MCF 10A (cell line): ENCODE measurements at regions not wholly inside any gene's neighbourhood (a gene's known extent, or its start where the extent isn't known, plus 50 kb on each side); places are given as distances from the start of the nearest gene placed in this dataset.

Source experiments
- BruUV-seq: library from RNA; stranded (reverse); fragments of 400-500 nt; replicated peaks from 2 replicates; lab custom pipeline; 2021; lab: Mats Ljungman, UMichigan
- CTCF ChIA-PET: fragments of 300-600 bp; sonication (Branson Sonifier 250); formaldehyde crosslinking; extraction: SDS; loops from one replicate; lab custom pipeline; 2021; ENCODE audit warnings: antibody characterized with exemption, inconsistent platforms; lab: Yijun Ruan, JAX
- POLR2A ChIA-PET: fragments of 300-600, 350-650 bp; sonication (Branson Sonifier 250); formaldehyde crosslinking; extraction: SDS; loops from one replicate; lab custom pipeline; 2020; ENCODE audit warnings: antibody characterized with exemption, inconsistent platforms; lab: Yijun Ruan, JAX
- DNase-seq: peaks from one replicate; pipeline ENCODE4 v3.0.0-alpha.2; 2018; ENCODE audit not compliant: unreplicated experiment
- H3K27ac Mint-ChIP-seq: one replicate; pipeline ENCODE4 v1.8.0; 2022; ENCODE audit warnings: mild to moderate bottlenecking, low read depth, mixed read lengths; ENCODE audit not compliant: unreplicated experiment
- H3K27me3 Mint-ChIP-seq: one replicate; pipeline ENCODE4 v1.8.0; 2022; ENCODE audit warnings: mixed read lengths; ENCODE audit not compliant: insufficient read depth, unreplicated experiment
- H3K36me3 Mint-ChIP-seq: one replicate; pipeline ENCODE4 v1.8.0; 2022; ENCODE audit warnings: mild to moderate bottlenecking, moderate library complexity, mixed read lengths; ENCODE audit not compliant: insufficient read depth, unreplicated experiment
- H3K4me1 Mint-ChIP-seq: one replicate; pipeline ENCODE4 v1.8.0; 2022; ENCODE audit warnings: mixed read lengths; ENCODE audit not compliant: insufficient read depth, unreplicated experiment
- H3K4me3 Mint-ChIP-seq: one replicate; pipeline ENCODE4 v1.8.0; 2022; ENCODE audit warnings: mild to moderate bottlenecking, moderate library complexity, mixed read lengths; ENCODE audit not compliant: unreplicated experiment
- H3K9me3 Mint-ChIP-seq: one replicate; pipeline ENCODE4 v1.8.0; 2022; ENCODE audit warnings: mixed read lengths; ENCODE audit not compliant: unreplicated experiment
- CTCF ChIP-seq: fragments of 200-600 bp; IDR thresholded peaks from one replicate; pipeline ENCODE4 v1.8.0; 2022; ENCODE audit warnings: antibody characterized with exemption, mild to moderate bottlenecking; ENCODE audit not compliant: unreplicated experiment
- intact Hi-C: fragments of 100-400 bp; cut with micrococcal nuclease; formaldehyde crosslinking; loops from 2 replicates; pipeline ENCODE4 v1.14.1; 2022

GRCh38 chr5:124516567-124516966 lies 229.9 kb downstream of the ZNF608 start:
- ChIA-PET CTCF (no interaction called here), POLR2A (interaction anchor here (0.6 kb wide), 1 partner anchor 190 kb away, joined by 3 read pairs; no protein-coding TSS in a partner anchor)
- no peak for DNase-seq
- Mint-ChIP-seq H3K4me1 (peaks cover 9% of the 10 kb centered on the region), H3K27me3 (no peaks in the 10 kb centered on the region), H3K36me3 (no peaks in the 10 kb centered on the region), H3K9me3 (no peaks in the 10 kb centered on the region), H3K4me3 (no peak overlapping the region), H3K27ac (no peak overlapping the region)
- intact Hi-C loops, result no loop called here
- TF ChIP-seq CTCF, result no peak
- BruUV-seq, result no TSS peak

DNA sequence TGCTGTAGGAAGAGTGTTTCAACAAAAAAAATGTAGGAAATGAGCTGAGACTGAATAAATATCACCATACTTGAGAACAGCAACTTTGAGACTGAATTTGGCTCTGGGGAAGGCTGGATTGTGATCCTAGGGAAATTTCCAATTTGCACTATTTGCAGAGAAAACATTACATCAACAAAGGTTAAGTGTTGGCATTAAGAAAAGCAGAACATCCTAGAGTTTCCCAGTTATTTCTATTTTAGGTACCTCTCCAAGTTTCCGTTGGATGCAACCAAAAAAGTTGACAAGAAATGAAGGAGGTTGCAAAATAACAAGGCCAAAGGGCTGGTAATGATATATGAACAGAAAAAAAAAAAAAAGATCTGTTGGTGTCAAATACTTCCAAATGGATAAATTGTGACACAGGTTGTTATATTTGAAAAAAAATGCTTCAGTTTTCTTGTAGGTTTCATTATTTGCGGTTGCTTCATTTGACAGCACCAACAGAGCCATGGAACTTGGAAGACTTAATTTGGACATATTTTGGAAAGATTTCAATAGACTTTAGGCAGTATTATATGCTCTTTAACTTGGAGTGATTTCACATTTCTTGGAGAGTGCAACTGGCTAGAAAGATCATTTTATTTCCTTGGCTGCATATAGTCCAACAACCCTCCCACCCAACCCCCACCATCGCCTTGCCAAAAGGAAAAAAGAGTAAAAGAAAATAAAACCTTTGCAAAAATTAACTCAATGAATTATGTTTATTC lies 230.8 kb downstream of the ZNF608 start:
- ChIA-PET POLR2A (interaction anchor here (0.6 kb wide), 1 partner anchor 191 kb away, joined by 3 read pairs; no protein-coding TSS in a partner anchor), CTCF (interaction anchor here (0.9 kb wide), 1 partner anchor 57 kb away, joined by 3 read pairs; no protein-coding TSS in a partner anchor)
- no peak for DNase-seq
- Mint-ChIP-seq H3K27me3 (no peaks in the 10 kb centered on the region), H3K27ac (peak overlapping the region; percentile 17), H3K36me3 (no peaks in the 10 kb centered on the region), H3K4me1 (peaks cover 9% of the 10 kb centered on the region), H3K4me3 (no peak overlapping the region), H3K9me3 (no peaks in the 10 kb centered on the region)
- no TSS peak for BruUV-seq
- TF ChIP-seq CTCF, result no peak
- intact Hi-C loops, result no loop called here

GRCh38 chr5:124514956-124515355 lies 231.5 kb downstream of the ZNF608 start:
- POLR2A ChIA-PET, result no interaction called here
- CTCF ChIA-PET, result interaction anchor here (0.9 kb wide), 1 partner anchor 58 kb away, joined by 3 read pairs; no protein-coding TSS in a partner anchor
- Mint-ChIP-seq H3K36me3 (no peaks in the 10 kb centered on the region), H3K9me3 (no peaks in the 10 kb centered on the region), H3K27ac (peak overlapping the region; percentile 17), H3K4me3 (no peak overlapping the region), H3K4me1 (peaks cover 9% of the 10 kb centered on the region), H3K27me3 (no peaks in the 10 kb centered on the region)
- BruUV-seq, result no TSS peak
- intact Hi-C loops, result no loop called here
- TF ChIP-seq CTCF, result no peak
- no peak for DNase-seq

DNA sequence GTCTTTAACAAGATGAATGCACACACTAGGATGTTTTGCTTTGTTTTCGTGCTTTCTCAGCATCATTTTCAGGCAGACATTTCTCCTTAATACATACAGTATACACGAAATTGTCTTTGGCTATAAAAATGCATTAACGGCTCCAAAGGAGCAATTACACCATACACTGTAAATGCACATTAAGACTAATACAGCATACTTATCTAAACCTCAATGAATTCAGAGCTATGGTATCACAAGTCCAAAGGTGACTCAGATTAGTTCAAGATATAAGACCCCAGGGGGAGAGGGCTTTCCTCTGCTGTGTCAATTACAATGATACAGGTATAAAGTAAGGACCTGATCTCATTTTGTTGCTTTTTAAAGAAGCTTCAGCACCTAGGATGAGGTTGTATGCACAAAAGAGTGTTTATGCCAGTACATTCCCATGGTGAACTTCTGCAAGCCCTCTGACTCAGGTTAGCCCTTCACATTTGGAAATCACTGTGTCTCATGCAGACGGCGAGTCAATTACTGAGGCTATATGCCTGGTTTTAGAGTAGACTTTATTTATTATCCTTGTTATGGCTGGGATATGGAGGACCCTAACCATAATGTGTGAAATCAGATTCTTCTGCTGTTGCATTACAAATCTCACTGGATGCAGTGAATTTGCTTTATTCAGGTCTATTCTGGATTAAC lies 233.3 kb downstream of the ZNF608 start:
- no peak overlapping the region for H3K4me3 Mint-ChIP-seq
- H3K36me3 Mint-ChIP-seq, result no peaks in the 10 kb centered on the region
- TF ChIP-seq CTCF, result no peak
- no TSS peak for BruUV-seq
- DNase-seq, result no peak
- ChIA-PET POLR2A (no interaction called here), CTCF (interaction anchor here (1.2 kb wide), 1 partner anchor 11 kb away, joined by 3 read pairs; no protein-coding TSS in a partner anchor)
- no peaks in the 10 kb centered on the region for H3K27me3 Mint-ChIP-seq
- H3K4me1 Mint-ChIP-seq, result no peaks in the 10 kb centered on the region
- intact Hi-C loops, result no loop called here
- no peak overlapping the region for H3K27ac Mint-ChIP-seq
- no peaks in the 10 kb centered on the region for H3K9me3 Mint-ChIP-seq
